ENCODE measurements at regions not wholly inside any gene's neighbourhood (a gene's known extent, or its start where the extent isn't known, plus 50 kb on each side); places are given as distances from the start of the nearest gene placed in this dataset.

- Histone ChIP-seq H2AFZ (no peak overlapping the region), H3K9me2 (ENCODE audit: insufficient read depth) (no peaks in the 10 kb centered on the region), H3K9ac (no peak overlapping the region), H3K4me1 (ENCODE audit: insufficient read depth) (no peaks in the 10 kb centered on the region), H3K27me3 (replicated peaks; ENCODE audit: insufficient read depth) (no peaks in the 10 kb centered on the region), H3K79me2 (ENCODE audit: insufficient read depth) (no peaks in the 10 kb centered on the region), H4K20me1 (ENCODE audit: insufficient read depth) (no peaks in the 10 kb centered on the region), H3K27ac (no peak overlapping the region), H3K4me2 (ENCODE audit: unreplicated experiment) (no peak overlapping the region), H3K9me3 (ENCODE audit: low read depth) (no peaks in the 10 kb centered on the region), H3F3A (ENCODE audit: insufficient read depth) (no peaks in the 10 kb centered on the region), H3K4me3 (no peak overlapping the region), H3K36me3 (ENCODE audit: low read depth) (no peaks in the 10 kb centered on the region)
- TF ChIP-seq EZH2phosphoT487 (IDR thresholded peaks at IDR 0.05; ENCODE audit: insufficient read depth, low read depth) (no peak), EZH2 (IDR thresholded peaks at IDR 0.05; ENCODE audit: insufficient read depth, poor library complexity, severe bottlenecking) (no peak)
- DNase-seq, result no peak
- in situ Hi-C loops (cut with MboI), result no loop called here
- 60 to 64% methylated on average over 15 of the region's 15 CpGs for WGBS, 2 experiments (ENCODE audit: low coverage in 1 of 2, low lambda C conversion rate in 2 of 2, missing lambda C conversion rate in 2 of 2)
These were observed 1342.3 kb downstream of the TBC1D22A start for GRCh38 chr22:48104766-48105165.

DNA sequence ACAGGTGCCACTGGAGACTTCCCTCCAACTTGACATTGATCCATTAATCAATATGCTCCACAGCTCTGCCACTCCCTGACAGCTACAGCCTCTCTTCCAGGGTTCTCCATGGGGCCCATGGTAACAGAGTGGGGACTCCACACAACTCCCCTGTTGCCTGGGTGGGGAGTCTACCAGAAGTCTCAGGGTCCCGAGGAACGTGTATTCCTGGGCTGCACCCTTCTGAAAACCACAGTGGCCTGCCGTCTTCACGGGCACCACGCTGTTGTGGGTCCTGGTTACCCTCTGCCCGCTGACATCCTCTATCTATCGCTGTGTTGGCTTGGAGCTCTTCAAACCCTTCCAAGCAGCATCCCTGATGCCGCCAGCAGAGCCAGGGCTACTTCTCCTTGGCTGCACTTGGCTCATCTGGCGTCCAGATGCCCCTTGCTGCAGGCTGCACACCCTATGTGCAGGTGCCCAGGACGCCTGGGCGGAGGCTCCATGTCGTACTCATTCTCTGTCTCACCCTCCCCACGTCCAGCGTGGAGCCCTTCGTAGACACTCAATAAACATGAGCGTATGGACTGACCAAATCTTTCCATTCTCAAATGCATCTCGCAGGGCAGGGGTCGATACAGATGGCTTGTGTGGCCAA is 1341.8 kb downstream of the TBC1D22A start:
- H4K20me1 ChIP-seq (ENCODE audit: insufficient read depth), result no peaks in the 10 kb centered on the region
- H3K79me2 ChIP-seq (ENCODE audit: insufficient read depth), result no peaks in the 10 kb centered on the region
- DNase-seq, result no peak
- H3K4me3 ChIP-seq, result no peak overlapping the region
- no peaks in the 10 kb centered on the region for H3K9me3 ChIP-seq (ENCODE audit: low read depth)
- no peak overlapping the region for H3K9ac ChIP-seq
- H3F3A ChIP-seq (ENCODE audit: insufficient read depth), result no peaks in the 10 kb centered on the region
- 39 to 40% methylated on average over 18 of the region's 18 CpGs for WGBS, 2 experiments (ENCODE audit: low coverage in 1 of 2, low lambda C conversion rate in 2 of 2, missing lambda C conversion rate in 2 of 2)
- no peaks in the 10 kb centered on the region for H3K9me2 ChIP-seq (ENCODE audit: insufficient read depth)
- no peaks in the 10 kb centered on the region for H3K27me3 ChIP-seq (replicated peaks; ENCODE audit: insufficient read depth)
- TF ChIP-seq EZH2 (IDR thresholded peaks at IDR 0.05; ENCODE audit: insufficient read depth, poor library complexity, severe bottlenecking), result no peak
- TF ChIP-seq EZH2phosphoT487 (IDR thresholded peaks at IDR 0.05; ENCODE audit: insufficient read depth, low read depth), result no peak
- H3K4me1 ChIP-seq (ENCODE audit: insufficient read depth), result no peaks in the 10 kb centered on the region
- no peak overlapping the region for H2AFZ ChIP-seq
- H3K27ac ChIP-seq, result no peak overlapping the region
- in situ Hi-C loops (cut with MboI), result no loop called here
- H3K4me2 ChIP-seq (ENCODE audit: unreplicated experiment), result no peak overlapping the region
- H3K36me3 ChIP-seq (ENCODE audit: low read depth), result no peaks in the 10 kb centered on the region

DNA sequence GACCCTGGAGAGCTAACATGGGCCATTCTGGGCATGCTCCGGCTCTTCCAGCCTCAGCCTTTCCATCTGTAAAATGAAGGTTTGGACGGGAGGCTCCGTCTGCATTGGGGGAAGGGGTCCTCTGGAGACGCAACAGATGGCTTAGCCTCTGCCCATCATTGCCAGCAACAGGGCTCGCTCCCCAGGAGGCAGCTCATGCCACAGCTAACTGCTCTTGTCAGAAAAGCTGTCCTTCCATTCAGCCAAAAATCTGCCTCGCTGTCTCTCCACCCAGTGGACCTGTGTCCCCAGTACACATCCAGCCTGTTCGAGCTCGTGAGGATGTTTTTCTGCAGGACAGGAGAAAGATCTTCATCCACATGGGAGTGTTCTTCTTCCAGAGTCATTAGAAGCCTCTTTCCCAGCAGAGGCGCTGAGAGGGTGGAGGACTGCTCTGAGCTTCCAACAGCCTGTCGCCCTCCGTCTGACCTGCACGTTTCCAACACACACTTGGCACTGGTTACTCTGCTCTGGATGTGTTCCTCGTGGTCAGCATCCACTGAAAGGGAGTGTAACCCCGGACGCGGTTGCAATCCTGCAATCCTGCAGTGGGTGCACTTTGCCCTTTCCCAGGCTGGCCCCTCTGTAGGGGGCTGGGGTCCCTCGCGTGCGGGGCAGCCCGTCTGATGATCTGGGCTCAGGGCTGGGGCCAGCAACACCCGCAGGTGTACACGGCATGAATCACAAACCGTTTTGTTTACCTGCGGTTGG is 1340.9 kb downstream of the TBC1D22A start:
- Histone ChIP-seq H2AFZ (no peak overlapping the region), H4K20me1 (ENCODE audit: insufficient read depth) (no peaks in the 10 kb centered on the region), H3K27ac (no peak overlapping the region), H3K27me3 (replicated peaks; ENCODE audit: insufficient read depth) (no peaks in the 10 kb centered on the region), H3K9ac (no peak overlapping the region), H3K36me3 (ENCODE audit: low read depth) (no peaks in the 10 kb centered on the region), H3K4me3 (no peak overlapping the region), H3K9me3 (ENCODE audit: low read depth) (no peaks in the 10 kb centered on the region), H3K9me2 (ENCODE audit: insufficient read depth) (no peaks in the 10 kb centered on the region), H3K4me1 (ENCODE audit: insufficient read depth) (no peaks in the 10 kb centered on the region), H3K79me2 (ENCODE audit: insufficient read depth) (no peaks in the 10 kb centered on the region), H3F3A (ENCODE audit: insufficient read depth) (no peaks in the 10 kb centered on the region), H3K4me2 (ENCODE audit: unreplicated experiment) (no peak overlapping the region)
- DNase-seq, result no peak
- in situ Hi-C loops (cut with MboI), result no loop called here
- WGBS, 2 experiments (ENCODE audit: low coverage in 1 of 2, low lambda C conversion rate in 2 of 2, missing lambda C conversion rate in 2 of 2), result 5 to 6% methylated on average over 24 of the region's 24 CpGs
- no peak for TF ChIP-seq EZH2phosphoT487 (IDR thresholded peaks at IDR 0.05; ENCODE audit: insufficient read depth, low read depth)
- TF ChIP-seq EZH2 (IDR thresholded peaks at IDR 0.05; ENCODE audit: insufficient read depth, poor library complexity, severe bottlenecking), result no peak

- in situ Hi-C loops (cut with MboI), result no loop called here
- no peak for DNase-seq
- Histone ChIP-seq H3K4me3 (no peak overlapping the region), H3K27me3 (replicated peaks; ENCODE audit: insufficient read depth) (no peaks in the 10 kb centered on the region), H4K20me1 (ENCODE audit: insufficient read depth) (no peaks in the 10 kb centered on the region), H2AFZ (no peak overlapping the region), H3K4me1 (ENCODE audit: insufficient read depth) (no peaks in the 10 kb centered on the region), H3K79me2 (ENCODE audit: insufficient read depth) (no peaks in the 10 kb centered on the region), H3K4me2 (ENCODE audit: unreplicated experiment) (no peak overlapping the region), H3K9me2 (ENCODE audit: insufficient read depth) (no peaks in the 10 kb centered on the region), H3K9ac (no peak overlapping the region), H3K36me3 (ENCODE audit: low read depth) (no peaks in the 10 kb centered on the region), H3K27ac (no peak overlapping the region), H3K9me3 (ENCODE audit: low read depth) (no peaks in the 10 kb centered on the region), H3F3A (ENCODE audit: insufficient read depth) (no peaks in the 10 kb centered on the region)
- WGBS, 2 experiments (ENCODE audit: low coverage in 1 of 2, low lambda C conversion rate in 2 of 2, missing lambda C conversion rate in 2 of 2), result 47 to 51% methylated on average over 5 of the region's 5 CpGs
- TF ChIP-seq EZH2 (IDR thresholded peaks at IDR 0.05; ENCODE audit: insufficient read depth, poor library complexity, severe bottlenecking), result no peak
- TF ChIP-seq EZH2phosphoT487 (IDR thresholded peaks at IDR 0.05; ENCODE audit: insufficient read depth, low read depth), result no peak
These were observed 1340.1 kb downstream of the TBC1D22A start for GRCh38 chr22:48102581-48102980.
